Parathyroid adenoma (tissue), 2 donors: ENCODE measurements at regions not wholly inside any gene's neighbourhood (a gene's known extent, or its start where the extent isn't known, plus 50 kb on each side); places are given as distances from the start of the nearest gene placed in this dataset.

Source experiments
- H2AFZ ChIP-seq: fragments of 300-600 bp; sonication (generic); one replicate; pipeline ENCODE4 v1.7.0; 2017; ENCODE audit warnings: antibody characterized with exemption, mild to moderate bottlenecking
- H3K27ac ChIP-seq: fragments of 300-600 bp; sonication (generic); one replicate; pipeline ENCODE4 v1.7.0; 2017
- H3K27me3 ChIP-seq: fragments of 300-600 bp; sonication (generic); one replicate; pipeline ENCODE4 v1.7.0; 2017; ENCODE audit warnings: low read length; ENCODE audit not compliant: control insufficient read depth, insufficient read depth
- H3K36me3 ChIP-seq: fragments of 300-600 bp; sonication (generic); one replicate; pipeline ENCODE4 v1.7.0; 2017; ENCODE audit warnings: low read length; ENCODE audit not compliant: control insufficient read depth, insufficient read depth
- H3K4me1 ChIP-seq: fragments of 300-600 bp; sonication (generic); one replicate; pipeline ENCODE4 v1.7.0; 2017; ENCODE audit warnings: control low read depth
- H3K4me2 ChIP-seq: fragments of 300-600 bp; sonication (generic); one replicate; pipeline ENCODE4 v1.7.0; 2017; ENCODE audit warnings: low read length
- H3K4me3 ChIP-seq: fragments of 300-600 bp; sonication (generic); one replicate; pipeline ENCODE4 v1.7.0; 2017; ENCODE audit warnings: low read depth, low read length
- H3K79me2 ChIP-seq: fragments of 300-600 bp; sonication (generic); one replicate; pipeline ENCODE4 v1.7.0; 2017; ENCODE audit warnings: control low read depth
- H3K9ac ChIP-seq: fragments of 300-600 bp; sonication (generic); one replicate; pipeline ENCODE4 v1.7.0; 2017; ENCODE audit warnings: mild to moderate bottlenecking
- H3K9me3 ChIP-seq: fragments of 300-600 bp; sonication (generic); one replicate; pipeline ENCODE4 v1.7.0; 2017; ENCODE audit warnings: low read length; ENCODE audit not compliant: control insufficient read depth
- TF ChIP-seq, protein P1 (sequence below): fragments of 300-600 bp; sonication (generic); IDR thresholded peaks from one replicate; pipeline ENCODE4 v1.7.0; 2017; ENCODE audit warnings: antibody characterized with exemption, mild to moderate bottlenecking
- donor health status: primary hyperparathyroidism.

DNA sequence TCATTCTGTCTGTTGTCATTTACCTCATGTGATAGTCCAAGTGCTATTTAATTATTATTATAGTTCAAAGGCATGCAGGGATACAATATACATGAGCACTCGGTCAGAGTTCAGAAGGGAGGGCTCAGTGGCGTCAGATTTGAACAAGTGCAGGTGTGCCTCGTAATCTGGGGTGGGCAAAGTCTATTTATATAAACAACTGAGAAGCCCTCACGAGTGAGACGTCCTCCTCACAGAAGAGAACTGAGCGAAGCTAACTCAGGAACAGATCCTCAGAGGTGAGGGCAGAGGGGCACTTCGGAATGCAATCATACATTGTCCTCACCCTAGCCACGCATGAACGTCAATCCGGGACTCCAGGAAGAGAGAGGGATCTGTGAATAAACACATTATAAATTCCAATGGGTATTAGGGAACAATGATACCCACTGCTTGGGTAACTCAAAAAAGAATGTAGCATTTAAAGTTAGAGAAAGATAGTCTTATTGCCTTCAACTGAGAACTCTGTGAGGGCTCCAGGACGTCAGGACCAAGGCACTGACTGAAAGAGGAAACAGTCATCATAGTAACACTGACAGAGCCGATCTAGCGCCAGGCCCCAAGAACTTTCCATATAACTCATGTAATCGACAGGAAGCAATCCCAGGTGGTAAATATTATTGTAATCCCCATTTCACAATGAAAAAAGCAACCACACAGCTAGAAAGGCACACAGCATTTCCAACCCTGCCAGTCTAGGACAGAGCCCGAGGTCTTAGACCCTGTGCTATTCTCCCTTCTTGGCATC, 127.1 kb upstream of the B3GALT2 start:
- Histone ChIP-seq H3K4me3 (no peak overlapping the region), H3K9me3 (no peaks in the 10 kb centered on the region), H3K36me3 (no peaks in the 10 kb centered on the region), H3K4me2 (no peak overlapping the region), H3K27ac (no peak overlapping the region), H3K9ac (no peak overlapping the region), H2AFZ (no peak overlapping the region), H3K4me1 (no peaks in the 10 kb centered on the region), H3K27me3 (no peaks in the 10 kb centered on the region), H3K79me2 (no peaks in the 10 kb centered on the region)
- TF ChIP-seq, protein P1, sequence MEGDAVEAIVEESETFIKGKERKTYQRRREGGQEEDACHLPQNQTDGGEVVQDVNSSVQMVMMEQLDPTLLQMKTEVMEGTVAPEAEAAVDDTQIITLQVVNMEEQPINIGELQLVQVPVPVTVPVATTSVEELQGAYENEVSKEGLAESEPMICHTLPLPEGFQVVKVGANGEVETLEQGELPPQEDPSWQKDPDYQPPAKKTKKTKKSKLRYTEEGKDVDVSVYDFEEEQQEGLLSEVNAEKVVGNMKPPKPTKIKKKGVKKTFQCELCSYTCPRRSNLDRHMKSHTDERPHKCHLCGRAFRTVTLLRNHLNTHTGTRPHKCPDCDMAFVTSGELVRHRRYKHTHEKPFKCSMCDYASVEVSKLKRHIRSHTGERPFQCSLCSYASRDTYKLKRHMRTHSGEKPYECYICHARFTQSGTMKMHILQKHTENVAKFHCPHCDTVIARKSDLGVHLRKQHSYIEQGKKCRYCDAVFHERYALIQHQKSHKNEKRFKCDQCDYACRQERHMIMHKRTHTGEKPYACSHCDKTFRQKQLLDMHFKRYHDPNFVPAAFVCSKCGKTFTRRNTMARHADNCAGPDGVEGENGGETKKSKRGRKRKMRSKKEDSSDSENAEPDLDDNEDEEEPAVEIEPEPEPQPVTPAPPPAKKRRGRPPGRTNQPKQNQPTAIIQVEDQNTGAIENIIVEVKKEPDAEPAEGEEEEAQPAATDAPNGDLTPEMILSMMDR, result no peak

DNA sequence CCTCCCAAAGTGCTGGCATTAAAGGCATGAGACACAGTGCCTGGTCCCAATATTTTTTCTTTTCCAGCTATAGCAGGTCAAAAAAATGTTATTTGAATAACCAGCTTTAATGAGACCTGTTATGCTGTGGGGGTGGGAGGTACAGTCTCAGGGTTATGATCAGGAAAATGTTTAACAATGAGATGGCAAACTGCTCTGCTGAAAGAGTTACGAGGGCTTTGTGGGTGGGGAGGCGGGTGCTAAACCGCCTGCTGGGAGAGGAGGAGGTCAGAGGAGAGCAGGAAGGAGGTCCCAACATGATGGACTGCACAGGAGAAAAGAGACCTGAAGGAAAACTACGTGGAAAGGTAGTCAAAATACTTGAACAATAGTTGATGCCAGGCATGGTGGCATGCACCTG, 126.0 kb upstream of the B3GALT2 start:
- TF ChIP-seq, protein P1, result no peak
- Histone ChIP-seq H3K4me1 (no peaks in the 10 kb centered on the region), H3K4me3 (no peak overlapping the region)

DNA sequence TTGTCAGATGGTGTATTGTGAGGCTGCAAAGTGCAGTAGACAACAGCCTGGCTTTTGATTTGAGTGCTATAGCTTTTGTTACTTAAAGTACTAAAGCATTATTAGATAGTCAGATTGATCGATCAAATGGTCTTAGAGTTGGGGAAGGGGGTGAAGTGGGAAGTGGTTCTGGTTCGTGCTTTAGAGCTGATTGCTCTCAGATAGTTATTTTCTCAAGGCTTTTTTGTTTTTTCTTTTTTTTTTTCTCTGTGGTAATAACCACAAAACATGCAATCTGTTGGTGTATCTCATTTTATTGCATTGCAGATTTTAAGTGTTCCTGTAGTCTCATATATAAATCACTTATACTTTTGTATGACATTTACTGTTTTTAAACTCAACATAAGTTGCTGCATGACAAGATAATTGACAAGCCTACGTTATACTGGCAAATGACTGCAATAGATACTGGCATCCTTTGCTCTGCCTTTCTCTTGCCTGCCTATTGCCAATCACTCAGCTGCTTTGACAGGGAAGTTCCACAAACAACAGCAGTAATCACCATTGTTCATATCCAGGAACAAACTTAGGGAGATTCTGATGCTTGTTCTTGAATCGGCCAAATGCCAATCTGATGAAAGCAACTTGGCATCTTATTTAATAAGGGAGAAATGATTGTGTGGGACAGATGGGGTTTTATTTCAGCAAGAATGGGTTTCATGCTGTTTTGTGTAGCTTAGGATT, 125.0 kb upstream of the B3GALT2 start:
- no peaks in the 10 kb centered on the region for H3K4me1 ChIP-seq
- H2AFZ ChIP-seq, result no peak overlapping the region
- H3K36me3 ChIP-seq, result no peaks in the 10 kb centered on the region
- TF ChIP-seq, protein P1, result no peak
- H3K27me3 ChIP-seq, result no peaks in the 10 kb centered on the region
- no peak overlapping the region for H3K4me2 ChIP-seq
- no peak overlapping the region for H3K9ac ChIP-seq
- H3K79me2 ChIP-seq, result no peaks in the 10 kb centered on the region
- no peaks in the 10 kb centered on the region for H3K9me3 ChIP-seq
- no peak overlapping the region for H3K4me3 ChIP-seq
- H3K27ac ChIP-seq, result no peak overlapping the region

More for the DNA sequence above, 126.0 kb upstream of the B3GALT2 start:
- Histone ChIP-seq H3K27me3 (no peaks in the 10 kb centered on the region), H3K79me2 (no peaks in the 10 kb centered on the region), H3K9ac (no peak overlapping the region), H3K27ac (no peak overlapping the region), H2AFZ (no peak overlapping the region), H3K36me3 (no peaks in the 10 kb centered on the region), H3K4me2 (no peak overlapping the region), H3K9me3 (no peaks in the 10 kb centered on the region)

DNA sequence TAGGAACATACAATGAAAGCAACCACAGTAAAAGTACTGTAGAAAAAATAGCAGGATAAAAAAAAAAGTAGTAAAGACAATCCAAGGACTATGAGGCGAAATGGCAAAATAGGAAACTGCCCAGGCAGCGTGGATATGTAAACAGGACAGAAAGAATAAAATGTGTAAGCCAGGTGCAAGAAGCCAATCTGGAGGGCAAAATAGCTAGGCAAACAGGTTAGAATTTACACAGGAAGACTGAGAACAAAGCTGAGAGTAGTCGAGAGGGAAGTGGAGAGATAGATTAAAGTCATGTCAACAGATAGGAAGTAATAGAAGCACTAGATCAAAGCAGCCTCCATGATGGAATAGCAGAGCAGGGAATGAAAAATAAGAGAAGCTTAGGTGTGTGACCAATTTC, 124.2 kb upstream of the B3GALT2 start:
- Histone ChIP-seq H3K36me3 (no peaks in the 10 kb centered on the region), H2AFZ (no peak overlapping the region), H3K4me3 (no peak overlapping the region), H3K27me3 (no peaks in the 10 kb centered on the region), H3K9me3 (no peaks in the 10 kb centered on the region), H3K4me2 (no peak overlapping the region), H3K27ac (no peak overlapping the region), H3K9ac (no peak overlapping the region), H3K4me1 (no peaks in the 10 kb centered on the region), H3K79me2 (no peaks in the 10 kb centered on the region)
- TF ChIP-seq, protein P1, result no peak
